Sigmoid colon (tissue), 6 donors: ENCODE measurements at regions not wholly inside any gene's neighbourhood (a gene's known extent, or its start where the extent isn't known, plus 50 kb on each side); places are given as distances from the start of the nearest gene placed in this dataset.
"Not testable (repeated sequence)": the region's sequence is repeated elsewhere in the genome, so short reads cannot be mapped to it uniquely, and the experiment has no call there.

Experiments used
- DNase-seq: peaks from one replicate; pipeline ENCODE4 v3.0.0-alpha.2; 2019
- H3K27ac ChIP-seq, 4 donors: fragments of 200-600 bp; sonication (generic); one replicate each; pipeline ENCODE4 v1.5.1; 2016 to 2019; ENCODE audit warnings: mild to moderate bottlenecking in 1 of 4
- H3K27me3 ChIP-seq, 3 donors: fragments of 200-600 bp; sonication (generic); one replicate each; pipeline ENCODE4 v1.5.1; 2019; ENCODE audit warnings: mild to moderate bottlenecking in 1 of 3
- H3K36me3 ChIP-seq, 4 donors: fragments of 200-600 bp; sonication (generic); one replicate each; pipeline ENCODE4 v1.5.1; 2016 to 2019
- H3K4me1 ChIP-seq, 4 donors: fragments of 200-600 bp; sonication (generic); one replicate each; pipeline ENCODE4 v1.5.1; 2017 to 2019
- H3K4me3 ChIP-seq, 4 donors: fragments of 200-600 bp; sonication (generic); one replicate each; pipeline ENCODE4 v1.5.1; 2017 to 2019; ENCODE audit warnings: mild to moderate bottlenecking in 2 of 4, moderate library complexity in 1 of 4
- H3K9me3 ChIP-seq, 4 donors: fragments of 200-600 bp in 3 of 4; sonication (generic) in 3 of 4; one replicate each; pipeline versions ENCODE4 v1.5.1 to v1.6.1; 2013 to 2019
- EP300 ChIP-seq, 4 donors: sonication (generic); formaldehyde crosslinking; IDR thresholded peaks; one replicate each; pipeline ENCODE4 v1.6.1; 2017; ENCODE audit warnings: antibody characterized with exemption in 4 of 4
- POLR2A ChIP-seq, 2 donors: fragments of 450-650 bp; IDR thresholded peaks; one replicate each; pipeline ENCODE4 v1.6.1; 2016; ENCODE audit warnings: antibody characterized with exemption in 2 of 2, mild to moderate bottlenecking in 2 of 2, moderate library complexity in 2 of 2
- POLR2AphosphoS5 ChIP-seq, 4 donors: sonication (generic); formaldehyde crosslinking; IDR thresholded peaks; one replicate each; pipeline ENCODE4 v1.6.1; 2017; ENCODE audit warnings: antibody characterized with exemption in 4 of 4
- WGBS, 2 donors: extraction: QIAGEN DNeasy Blood & Tissue Kit; methylation state at CpG; one replicate each; pipeline ENCODE4 v1.1.7; 2013; 5-methylcytosine and 5-hydroxymethylcytosine counted together
- intact Hi-C: fragments of 100-400 bp; cut with DNase I; formaldehyde crosslinking; loops from one replicate; pipeline ENCODE4 v1.15.1; 2023
- TF ChIP-seq, protein P1 (sequence below), 4 experiments: fragments of 450-650 bp in 3 of 4; fragments of 200-600 bp in 1 of 4; IDR thresholded peaks; one replicate each; pipeline ENCODE4 v1.5.1; 2016 to 2019; ENCODE audit warnings: antibody characterized with exemption in 4 of 4, mild to moderate bottlenecking in 3 of 4, moderate library complexity in 2 of 4
- donor health status: healthy with polysubstance abuse.
- donor health status: healthy.

DNA sequence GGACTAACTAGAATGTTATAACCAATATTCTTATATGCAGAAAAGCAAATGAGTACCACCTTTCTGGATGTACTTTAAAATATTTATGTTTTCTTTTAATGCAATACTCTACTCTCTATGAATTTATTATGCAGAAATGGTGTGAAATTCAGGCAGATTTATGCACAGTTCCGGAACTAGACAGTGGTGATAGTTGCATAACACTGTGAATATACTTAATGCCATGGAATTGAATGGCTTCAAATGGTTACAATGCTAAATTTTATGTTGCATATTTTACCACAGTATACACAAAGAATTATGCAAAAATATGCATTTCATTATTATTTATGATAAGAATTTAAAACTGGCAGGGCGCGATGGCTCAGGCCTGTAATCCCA, 287.8 kb upstream of the FN1 start:
- peak overlapping the region in 3 of 4 donors; percentile 73 to 85 (median 77) for H3K27ac ChIP-seq
- WGBS, 2 donors: 97 to 98% methylated on average over 3 of the region's 3 CpGs

DNA sequence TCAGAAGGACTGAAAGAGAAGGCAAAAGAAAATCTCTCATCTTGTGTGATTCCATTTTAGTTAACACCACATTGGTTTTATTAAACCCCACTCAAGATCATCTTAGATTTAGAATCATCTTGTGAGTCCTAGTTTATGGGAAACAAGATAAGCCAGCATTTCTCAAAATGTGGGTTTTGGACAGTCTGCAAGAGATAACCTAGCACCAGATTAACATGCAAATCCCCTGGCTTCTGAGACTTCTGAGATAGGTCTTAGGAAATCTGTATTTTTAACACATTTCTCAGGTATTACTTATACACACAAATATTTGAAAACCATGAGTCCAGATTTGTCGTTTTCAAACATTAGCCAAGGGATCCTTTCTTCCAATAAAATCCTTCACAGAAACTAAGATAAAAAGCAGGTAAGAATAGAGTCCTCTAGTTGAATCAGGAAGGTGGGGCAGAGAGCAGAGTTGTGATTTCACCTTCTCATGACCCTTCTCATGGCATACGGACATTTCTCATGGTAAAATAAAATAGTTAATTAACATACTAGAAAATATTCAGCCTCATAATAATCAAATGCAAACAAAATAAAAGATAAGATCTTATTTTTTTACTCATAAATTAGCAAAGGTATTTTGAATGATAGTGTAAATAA, 287.2 kb upstream of the FN1 start:
- peaks cover 0 to 36% (median 30%) of the 10 kb centered on the region in 4 donors for H3K4me1 ChIP-seq
- TF ChIP-seq POLR2AphosphoS5 (IDR thresholded peaks at IDR 0.05) (no peak), EP300 (IDR thresholded peaks at IDR 0.05) (no peak), POLR2A (IDR thresholded peaks at IDR 0.05) (no peak)
- TF ChIP-seq, protein P1, sequence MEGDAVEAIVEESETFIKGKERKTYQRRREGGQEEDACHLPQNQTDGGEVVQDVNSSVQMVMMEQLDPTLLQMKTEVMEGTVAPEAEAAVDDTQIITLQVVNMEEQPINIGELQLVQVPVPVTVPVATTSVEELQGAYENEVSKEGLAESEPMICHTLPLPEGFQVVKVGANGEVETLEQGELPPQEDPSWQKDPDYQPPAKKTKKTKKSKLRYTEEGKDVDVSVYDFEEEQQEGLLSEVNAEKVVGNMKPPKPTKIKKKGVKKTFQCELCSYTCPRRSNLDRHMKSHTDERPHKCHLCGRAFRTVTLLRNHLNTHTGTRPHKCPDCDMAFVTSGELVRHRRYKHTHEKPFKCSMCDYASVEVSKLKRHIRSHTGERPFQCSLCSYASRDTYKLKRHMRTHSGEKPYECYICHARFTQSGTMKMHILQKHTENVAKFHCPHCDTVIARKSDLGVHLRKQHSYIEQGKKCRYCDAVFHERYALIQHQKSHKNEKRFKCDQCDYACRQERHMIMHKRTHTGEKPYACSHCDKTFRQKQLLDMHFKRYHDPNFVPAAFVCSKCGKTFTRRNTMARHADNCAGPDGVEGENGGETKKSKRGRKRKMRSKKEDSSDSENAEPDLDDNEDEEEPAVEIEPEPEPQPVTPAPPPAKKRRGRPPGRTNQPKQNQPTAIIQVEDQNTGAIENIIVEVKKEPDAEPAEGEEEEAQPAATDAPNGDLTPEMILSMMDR (IDR thresholded peaks at IDR 0.05): no peak
- intact Hi-C loops: loop anchor here (2.0 kb wide), 1 partner anchor 62 kb away; no protein-coding TSS in a partner anchor

More for the DNA sequence above, 287.8 kb upstream of the FN1 start:
- Histone ChIP-seq H3K9me3 (no peaks in the 10 kb centered on the region), H3K36me3 (no peaks in the 10 kb centered on the region), H3K4me1 (peaks cover 0 to 31% (median 25%) of the 10 kb centered on the region in 4 donors), H3K4me3 (no peak overlapping the region), H3K27me3 (no peaks in the 10 kb centered on the region)
- no peak for DNase-seq
- intact Hi-C loops: loop anchor here (2.0 kb wide), 1 partner anchor 61 kb away; no protein-coding TSS in a partner anchor
- no peak for TF ChIP-seq POLR2AphosphoS5 (IDR thresholded peaks at IDR 0.05)
- no peak for TF ChIP-seq EP300 (IDR thresholded peaks at IDR 0.05)
- no peak for TF ChIP-seq POLR2A (IDR thresholded peaks at IDR 0.05)
- TF ChIP-seq, protein P1 (IDR thresholded peaks at IDR 0.05): no peak

DNA sequence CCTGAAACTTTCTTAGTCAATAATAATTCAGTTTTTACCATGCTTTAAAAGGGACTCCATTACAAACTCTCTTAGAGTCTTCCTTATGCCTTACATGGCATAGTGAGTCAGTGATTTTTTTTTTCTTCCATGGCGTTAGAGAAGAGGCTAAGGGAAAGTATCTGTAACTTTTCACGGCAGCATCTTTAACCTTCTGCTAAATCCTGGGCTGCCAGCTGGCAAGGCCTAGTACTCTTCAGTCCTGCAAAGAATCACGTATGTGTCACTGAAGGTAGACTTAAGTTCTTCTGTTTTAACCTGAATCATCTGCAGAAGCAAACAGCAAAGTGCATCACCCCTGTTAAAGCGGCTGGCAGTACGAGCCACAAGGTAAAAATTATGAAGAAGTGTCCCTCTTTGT, 286.3 kb upstream of the FN1 start:
- H3K27ac ChIP-seq: peak overlapping the region; percentile 71 to 85 (median 75)
- H3K4me1 ChIP-seq: peaks cover 0 to 44% (median 39%) of the 10 kb centered on the region in 4 donors
- TF ChIP-seq EP300 (IDR thresholded peaks at IDR 0.05) (peak; percentile 73 to 93 (median 84)), POLR2A (IDR thresholded peaks at IDR 0.05) (no peak), POLR2AphosphoS5 (IDR thresholded peaks at IDR 0.05) (peak; percentile 90 to 96 (median 92))
- TF ChIP-seq, protein P1 (IDR thresholded peaks at IDR 0.05): no peak
- 89 to 93% methylated on average over 5 of the region's 5 CpGs for WGBS, 2 donors
- H3K27me3 ChIP-seq: no peaks in the 10 kb centered on the region
- peak; percentile 93 for DNase-seq
- no peaks in the 10 kb centered on the region for H3K9me3 ChIP-seq
- intact Hi-C loops: loop anchor here (2.0 kb wide), 1 partner anchor 63 kb away; no protein-coding TSS in a partner anchor
- no peaks in the 10 kb centered on the region for H3K36me3 ChIP-seq
- no peak overlapping the region for H3K4me3 ChIP-seq

More for the DNA sequence above, 287.2 kb upstream of the FN1 start:
- 74 to 90% methylated on average over 2 of the region's 2 CpGs for WGBS, 2 donors
- no peaks in the 10 kb centered on the region for H3K27me3 ChIP-seq
- H3K36me3 ChIP-seq: no peaks in the 10 kb centered on the region
- H3K27ac ChIP-seq: peak overlapping the region; percentile 71 to 85 (median 75)
- no peak for DNase-seq
- H3K4me3 ChIP-seq: no peak overlapping the region
- H3K9me3 ChIP-seq: no peaks in the 10 kb centered on the region

DNA sequence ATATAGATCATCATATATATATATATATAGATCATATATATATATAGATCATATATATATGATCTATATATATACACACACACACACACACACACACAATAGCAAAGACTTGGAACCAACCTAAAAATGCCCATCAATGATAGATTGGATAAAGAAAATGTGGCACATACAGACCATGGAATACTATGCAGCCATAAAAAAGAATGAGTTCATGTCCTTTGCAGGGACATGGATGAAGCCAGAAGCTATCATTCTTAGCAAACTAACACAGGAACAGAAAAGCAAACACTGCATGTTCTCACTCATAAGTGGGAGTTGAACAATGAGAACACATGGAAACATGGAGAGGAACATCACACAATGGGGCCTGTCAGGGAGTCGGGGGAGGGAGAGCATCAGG, 285.6 kb upstream of the FN1 start:
- H3K4me1 ChIP-seq: peaks cover 0 to 44% (median 41%) of the 10 kb centered on the region in 4 donors
- not testable (repeated sequence) for H3K9me3 ChIP-seq, H3K36me3 ChIP-seq, DNase-seq, H3K27me3 ChIP-seq, H3K4me3 ChIP-seq
- WGBS, 2 donors: 90 to 94% methylated on average over 1 of the region's 1 CpG
- peak overlapping the region; percentile 71 to 85 (median 75) for H3K27ac ChIP-seq
- intact Hi-C loops: loop anchor here (2.0 kb wide), 1 partner anchor 97 kb away; no protein-coding TSS in a partner anchor

DNA sequence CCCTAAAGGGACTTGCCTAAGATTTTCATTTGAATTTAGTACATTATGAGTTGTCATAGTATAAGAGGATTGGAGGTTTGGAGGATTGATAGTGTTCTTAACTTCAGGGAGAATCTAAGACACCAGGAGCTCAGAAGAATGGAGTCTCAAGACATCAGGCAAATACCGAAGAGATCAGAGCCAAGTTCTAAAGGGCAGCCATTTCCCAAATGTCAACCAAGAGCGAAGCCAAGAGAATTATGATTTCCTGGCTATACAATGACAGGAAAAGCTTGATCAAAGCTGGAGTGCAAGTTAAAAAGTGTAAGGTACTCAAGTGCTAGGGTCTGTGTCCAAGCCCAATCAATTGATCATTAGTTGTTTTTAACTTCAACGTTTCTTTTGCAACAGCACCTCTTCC, 283.0 kb upstream of the FN1 start:
- intact Hi-C loops: loop anchor here (2.0 kb wide), 1 partner anchor 18 kb away; no protein-coding TSS in a partner anchor
- H3K27me3 ChIP-seq: no peaks in the 10 kb centered on the region
- TF ChIP-seq POLR2AphosphoS5 (IDR thresholded peaks at IDR 0.05) (no peak), EP300 (IDR thresholded peaks at IDR 0.05) (no peak), POLR2A (IDR thresholded peaks at IDR 0.05) (no peak)
- TF ChIP-seq, protein P1 (IDR thresholded peaks at IDR 0.05): no peak
- 70 to 89% methylated on average over 3 of the region's 3 CpGs for WGBS, 2 donors
- no peak for DNase-seq
- no peak overlapping the region for H3K4me3 ChIP-seq
- H3K27ac ChIP-seq: peak overlapping the region in 3 of 4 donors; percentile 50 to 85 (median 73)
- H3K4me1 ChIP-seq: peaks cover 0 to 51% (median 39%) of the 10 kb centered on the region in 4 donors
- no peaks in the 10 kb centered on the region for H3K9me3 ChIP-seq
- H3K36me3 ChIP-seq: no peaks in the 10 kb centered on the region
